K562 (cell line): ENCODE measurements at regions not wholly inside any gene's neighbourhood (a gene's known extent, or its start where the extent isn't known, plus 50 kb on each side); places are given as distances from the start of the nearest gene placed in this dataset.
"Not testable (repeated sequence)": the region's sequence is repeated elsewhere in the genome, so short reads cannot be mapped to it uniquely, and the experiment has no call there.

ENCODE experiments used
- BRD9 ChIP-seq: fragments of 450-650 bp; IDR thresholded peaks from 2 replicates; pipeline ENCODE4 v1.6.1; 2018; ENCODE audit warnings: low read depth; ENCODE audit not compliant: partially characterized antibody
- CTCF ChIP-seq, 3 experiments: IDR thresholded peaks in 2 of 3; conservative IDR thresholded peaks in 1 of 3; 2 replicates each; pipeline ENCODE4 v1.5.1; 2011 to 2012; ENCODE audit warnings: low read length in 3 of 3, mild to moderate bottlenecking in 3 of 3, control low read depth in 2 of 3, improper control_type of control experiment in 1 of 3, inconsistent platforms in 1 of 3, low read depth in 1 of 3, mixed read lengths in 1 of 3, moderate library complexity in 1 of 3; ENCODE audit not compliant: insufficient read depth in 2 of 3
- E4F1 ChIP-seq: fragments of 250-450 bp; sonication (Bioruptor Pico); IDR thresholded peaks from 2 replicates; pipeline ENCODE4 v1.5.0; 2021; ENCODE audit warnings: mild to moderate bottlenecking, borderline replicate concordance
- ESRRA ChIP-seq: fragments of 450-650 bp; IDR thresholded peaks from 2 replicates; pipeline ENCODE4 v1.6.1; 2014; ENCODE audit warnings: low read depth, mild to moderate bottlenecking, moderate library complexity, borderline replicate concordance
- SMAD3 ChIP-seq: fragments of 450-650 bp; formaldehyde crosslinking; conservative IDR thresholded peaks from 2 replicates; pipeline ENCODE4 v1.4.0; 2020; ENCODE audit warnings: mild to moderate bottlenecking
- TCF7L2 ChIP-seq: fragments of 150-350 bp; IDR thresholded peaks from 2 replicates; pipeline ENCODE4 v1.6.1; 2016; ENCODE audit warnings: low read depth, mild to moderate bottlenecking, low read length, moderate library complexity
- THRA ChIP-seq: fragments of 450-650 bp; IDR thresholded peaks from 2 replicates; pipeline ENCODE4 v1.6.1; 2017; ENCODE audit warnings: mild to moderate bottlenecking, moderate library complexity
- TF ChIP-seq, protein P1 (sequence below), 2 experiments: fragments of 450-650 bp in 1 of 2; sonication (generic) in 1 of 2; formaldehyde crosslinking; conservative IDR thresholded peaks; 2 replicates each; pipeline versions ENCODE4 v1.4.0 to v1.8.1; 2020 to 2022; ENCODE audit warnings: mild to moderate bottlenecking in 1 of 2, missing genetic modification reagents in 1 of 2

- not testable (repeated sequence) for TF ChIP-seq BRD9; ESRRA; SMAD3 (CRISPR knock-in tag); CTCF (IDR thresholded peaks at IDR 0.05 in 2 of 3, conservative IDR thresholded peaks at IDR 0.05 in 1 of 3; ENCODE audit: insufficient read depth in 2 of 3, low read depth in 1 of 3, low read length in 3 of 3); THRA; E4F1 (CRISPR knock-in tag); TCF7L2
- TF ChIP-seq, protein P1, sequence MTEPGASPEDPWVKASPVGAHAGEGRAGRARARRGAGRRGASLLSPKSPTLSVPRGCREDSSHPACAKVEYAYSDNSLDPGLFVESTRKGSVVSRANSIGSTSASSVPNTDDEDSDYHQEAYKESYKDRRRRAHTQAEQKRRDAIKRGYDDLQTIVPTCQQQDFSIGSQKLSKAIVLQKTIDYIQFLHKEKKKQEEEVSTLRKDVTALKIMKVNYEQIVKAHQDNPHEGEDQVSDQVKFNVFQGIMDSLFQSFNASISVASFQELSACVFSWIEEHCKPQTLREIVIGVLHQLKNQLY (CRISPR knock-in tag; conservative IDR thresholded peaks at IDR 0.05) = not testable (repeated sequence)
Observed at GRCh38 chr5:50591338-50591737, 75.1 kb upstream of the PARP8 start.
